Left ventricle myocardium inferior (tissue), 1 donor: ENCODE measurements at regions not wholly inside any gene's neighbourhood (a gene's known extent, or its start where the extent isn't known, plus 50 kb on each side); places are given as distances from the start of the nearest gene placed in this dataset.

Experiments
- DNase-seq: peaks from one replicate; pipeline ENCODE4 v3.0.0-alpha.2; 2020
- H3K27ac ChIP-seq: fragments of 200-600 bp; replicated peaks from 2 replicates; pipeline ENCODE4 v1.8.0; 2021
- H3K27me3 ChIP-seq: fragments of 200-600 bp; 2 replicates; pipeline ENCODE4 v1.8.0; 2021; ENCODE audit warnings: low read depth
- H3K36me3 ChIP-seq: fragments of 200-600 bp; 2 replicates; pipeline ENCODE4 v1.8.0; 2021
- H3K4me1 ChIP-seq: fragments of 200-600 bp; 2 replicates; pipeline ENCODE4 v1.8.0; 2021
- H3K4me3 ChIP-seq: fragments of 200-600 bp; 2 replicates; pipeline ENCODE4 v1.8.0; 2021; ENCODE audit warnings: mild to moderate bottlenecking, moderate library complexity
- H3K9me3 ChIP-seq: fragments of 200-600 bp; replicated peaks from 2 replicates; pipeline ENCODE4 v1.8.0; 2021
- CTCF ChIP-seq: fragments of 200-600 bp; IDR thresholded peaks from 2 replicates; pipeline ENCODE4 v1.8.0; 2021; ENCODE audit warnings: antibody characterized with exemption, mild to moderate bottlenecking, borderline replicate concordance
- intact Hi-C: fragments of 100-400 bp; cut with micrococcal nuclease; formaldehyde crosslinking; loops from one replicate; pipeline ENCODE4 v1.11.0; 2022
- donor health status: DM: no; HTN: yes; CAD: no; lungs with severe emphysema.

GRCh38 chr5:67347821-67348220, 151.2 kb upstream of the CD180 start:
- DNase-seq, result no peak
- Histone ChIP-seq H3K4me1 (no peaks in the 10 kb centered on the region), H3K36me3 (no peaks in the 10 kb centered on the region), H3K27me3 (no peaks in the 10 kb centered on the region), H3K9me3 (peaks cover 10% of the 10 kb centered on the region), H3K27ac (no peak overlapping the region), H3K4me3 (no peak overlapping the region)
- no peak for TF ChIP-seq CTCF
- intact Hi-C loops, result no loop called here

- no peak for TF ChIP-seq CTCF
- DNase-seq, result no peak
- Histone ChIP-seq H3K4me1 (no peaks in the 10 kb centered on the region), H3K27me3 (no peaks in the 10 kb centered on the region), H3K36me3 (no peaks in the 10 kb centered on the region), H3K27ac (no peak overlapping the region), H3K9me3 (peaks cover 10% of the 10 kb centered on the region), H3K4me3 (no peak overlapping the region)
- intact Hi-C loops, result no loop called here
These were observed 150.0 kb upstream of the CD180 start for GRCh38 chr5:67346611-67347010.

- DNase-seq, result no peak
- Histone ChIP-seq H3K9me3 (peaks cover 10% of the 10 kb centered on the region), H3K4me1 (no peaks in the 10 kb centered on the region), H3K27ac (no peak overlapping the region), H3K36me3 (no peaks in the 10 kb centered on the region), H3K27me3 (no peaks in the 10 kb centered on the region), H3K4me3 (no peak overlapping the region)
- no peak for TF ChIP-seq CTCF
- intact Hi-C loops, result no loop called here
These were observed 148.3 kb upstream of the CD180 start for GRCh38 chr5:67344870-67345269.

- no peaks in the 10 kb centered on the region for H3K27me3 ChIP-seq
- H3K27ac ChIP-seq, result no peak overlapping the region
- no peak for TF ChIP-seq CTCF
- no peak for DNase-seq
- no peak overlapping the region for H3K4me3 ChIP-seq
- H3K9me3 ChIP-seq, result peaks cover 10% of the 10 kb centered on the region
- intact Hi-C loops, result no loop called here
- no peaks in the 10 kb centered on the region for H3K36me3 ChIP-seq
- H3K4me1 ChIP-seq, result no peaks in the 10 kb centered on the region
These were observed 147.2 kb upstream of the CD180 start for GRCh38 chr5:67343835-67344234.

- intact Hi-C loops, result no loop called here
- no peak overlapping the region for H3K27ac ChIP-seq
- no peaks in the 10 kb centered on the region for H3K36me3 ChIP-seq
- H3K27me3 ChIP-seq, result no peaks in the 10 kb centered on the region
- H3K9me3 ChIP-seq, result peaks cover 10% of the 10 kb centered on the region
- TF ChIP-seq CTCF, result no peak
- DNase-seq, result no peak
- H3K4me1 ChIP-seq, result no peaks in the 10 kb centered on the region
- H3K4me3 ChIP-seq, result no peak overlapping the region
These were observed 144.9 kb upstream of the CD180 start for GRCh38 chr5:67341478-67341877.
